Liver (tissue), 8 donors: ENCODE measurements at regions not wholly inside any gene's neighbourhood (a gene's known extent, or its start where the extent isn't known, plus 50 kb on each side); places are given as distances from the start of the nearest gene placed in this dataset.

Experiments used
- DNase-seq: peaks from one replicate; pipeline ENCODE4 v3.0.0-alpha.2; 2017; ENCODE audit warnings: low spot score
- H3K27ac ChIP-seq, 2 donors: one replicate each; pipeline ENCODE4 v1.7.0; 2013; ENCODE audit warnings: inconsistent platforms in 2 of 2, low read length in 2 of 2, control low read depth in 1 of 2, low read depth in 1 of 2, mild to moderate bottlenecking in 1 of 2
- H3K27me3 ChIP-seq, 4 donors: one replicate each; pipeline versions ENCODE4 v1.6.1 to v1.7.0; 2013; ENCODE audit warnings: low read length in 3 of 4, inconsistent platforms in 1 of 4, mild to moderate bottlenecking in 1 of 4, moderate library complexity in 1 of 4; ENCODE audit not compliant: control insufficient read depth in 4 of 4, insufficient read depth in 4 of 4
- H3K36me3 ChIP-seq, 4 donors: one replicate each; pipeline versions ENCODE4 v1.6.1 to v1.7.0; 2013; ENCODE audit warnings: low read length in 3 of 4, mild to moderate bottlenecking in 3 of 4, low read depth in 1 of 4, moderate library complexity in 1 of 4; ENCODE audit not compliant: control insufficient read depth in 4 of 4, insufficient read depth in 3 of 4
- H3K4me1 ChIP-seq, 4 donors: one replicate each; pipeline versions ENCODE4 v1.6.1 to v1.7.0; 2013; ENCODE audit warnings: low read length in 3 of 4, mild to moderate bottlenecking in 3 of 4, moderate library complexity in 1 of 4; ENCODE audit not compliant: control insufficient read depth in 4 of 4, insufficient read depth in 4 of 4
- H3K4me3 ChIP-seq, 3 donors: one replicate each; pipeline versions ENCODE4 v1.6.1 to v1.7.0; 2013; ENCODE audit warnings: low read length in 3 of 3, control low read depth in 1 of 3, low read depth in 1 of 3, mild to moderate bottlenecking in 1 of 3
- H3K9ac ChIP-seq, 2 donors: one replicate each; pipeline ENCODE4 v1.7.0; 2013; ENCODE audit warnings: low read length in 2 of 2, mild to moderate bottlenecking in 2 of 2, moderate library complexity in 2 of 2, control low read depth in 1 of 2, low read depth in 1 of 2
- H3K9me3 ChIP-seq, 4 donors: one replicate each; pipeline versions ENCODE4 v1.6.1 to v1.7.0; 2013; ENCODE audit warnings: low read length in 3 of 4; ENCODE audit not compliant: control insufficient read depth in 4 of 4
- EGR1 ChIP-seq, 2 donors: IDR thresholded peaks; 2 replicates each; pipeline ENCODE4 v1.6.1; 2016 to 2018; ENCODE audit warnings: antibody characterized with exemption in 2 of 2, low read depth in 2 of 2
- FOXA2 ChIP-seq: IDR thresholded peaks from 2 replicates; pipeline ENCODE4 v1.6.1; 2016; ENCODE audit warnings: antibody characterized with exemption
- GABPA ChIP-seq, 2 donors: IDR thresholded peaks in 1 of 2; conservative IDR thresholded peaks in 1 of 2; 2 replicates each; pipeline ENCODE4 v1.6.1; 2016; ENCODE audit warnings: antibody characterized with exemption in 2 of 2, mild to moderate bottlenecking in 1 of 2, moderate library complexity in 1 of 2
- HNF4A ChIP-seq, 2 donors: conservative IDR thresholded peaks; 2 replicates each; pipeline ENCODE4 v1.6.1; 2016; ENCODE audit warnings: antibody characterized with exemption in 2 of 2, mild to moderate bottlenecking in 2 of 2
- HNF4G ChIP-seq: IDR thresholded peaks from 2 replicates; pipeline ENCODE4 v1.6.1; 2016; ENCODE audit warnings: antibody characterized with exemption
- JUND ChIP-seq, 2 donors: IDR thresholded peaks; 2 replicates each; pipeline ENCODE4 v1.6.1; 2016; ENCODE audit warnings: antibody characterized with exemption in 2 of 2
- NR2F2 ChIP-seq: IDR thresholded peaks from 2 replicates; pipeline ENCODE4 v1.6.1; 2016; ENCODE audit warnings: antibody characterized with exemption
- RAD21 ChIP-seq, 2 donors: IDR thresholded peaks; 2 replicates each; pipeline ENCODE4 v1.6.1; 2016; ENCODE audit warnings: antibody characterized with exemption in 2 of 2, mild to moderate bottlenecking in 2 of 2
- RXRA ChIP-seq, 2 donors: IDR thresholded peaks; 2 replicates each; pipeline ENCODE4 v1.6.1; 2017 to 2018; ENCODE audit warnings: antibody characterized with exemption in 2 of 2, mild to moderate bottlenecking in 1 of 2
- SP1 ChIP-seq: IDR thresholded peaks from 2 replicates; pipeline ENCODE4 v1.6.1; 2018; ENCODE audit warnings: antibody characterized with exemption, mild to moderate bottlenecking
- TAF1 ChIP-seq: conservative IDR thresholded peaks from 2 replicates; pipeline ENCODE4 v1.6.1; 2016; ENCODE audit warnings: antibody characterized with exemption, mild to moderate bottlenecking
- YY1 ChIP-seq: IDR thresholded peaks from 2 replicates; pipeline ENCODE4 v1.6.1; 2016; ENCODE audit warnings: antibody characterized with exemption, mild to moderate bottlenecking
- WGBS: extraction: QIAGEN DNeasy Blood & Tissue Kit; methylation state at CpG from one replicate; pipeline ENCODE4 v1.1.7; 2013; 5-methylcytosine and 5-hydroxymethylcytosine counted together
- TF ChIP-seq, protein P1 (sequence below): IDR thresholded peaks from 2 replicates; pipeline ENCODE4 v1.6.1; 2016; ENCODE audit warnings: antibody characterized with exemption, mild to moderate bottlenecking
- TF ChIP-seq, protein P2 (sequence below): IDR thresholded peaks from 2 replicates; pipeline ENCODE4 v1.6.1; 2016; ENCODE audit warnings: antibody characterized with exemption
- TF ChIP-seq, protein P3 (sequence below): fragments of 150-350 bp; IDR thresholded peaks from 2 replicates; pipeline ENCODE4 v1.5.1; 2017; ENCODE audit warnings: improper control_type of control experiment, low read depth, low read length; ENCODE audit not compliant: missing input control
- TF ChIP-seq, protein P4 (sequence below): IDR thresholded peaks from 2 replicates; pipeline ENCODE4 v1.6.1; 2016; ENCODE audit warnings: antibody characterized with exemption
- TF ChIP-seq, protein P5 (sequence below): IDR thresholded peaks from 2 replicates; pipeline ENCODE4 v1.6.1; 2016; ENCODE audit warnings: antibody characterized with exemption
- donor health status: healthy.
- donor health status: healthy.
- donor health status: healthy.
- donor health status: healthy.
- donor health status: healthy.

DNA sequence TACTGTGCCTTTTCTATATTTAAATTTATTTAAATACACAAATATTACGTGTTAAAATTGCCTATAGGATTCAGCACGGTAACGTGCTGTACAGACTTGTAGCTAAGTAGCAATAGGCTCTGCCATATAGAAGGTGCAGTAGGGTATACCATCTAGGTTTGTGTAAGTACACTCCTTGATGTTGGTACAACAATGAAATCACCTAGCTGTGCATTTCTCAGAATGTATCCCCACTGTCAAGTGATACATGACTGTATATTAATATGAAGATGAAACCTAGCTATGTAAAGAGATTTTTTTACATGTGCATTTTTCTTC, 431.2 kb downstream of the KCTD8 start (continued):
- no peak for TF ChIP-seq JUND (IDR thresholded peaks at IDR 0.05)
- TF ChIP-seq RAD21 (IDR thresholded peaks at IDR 0.05) = no peak

DNA sequence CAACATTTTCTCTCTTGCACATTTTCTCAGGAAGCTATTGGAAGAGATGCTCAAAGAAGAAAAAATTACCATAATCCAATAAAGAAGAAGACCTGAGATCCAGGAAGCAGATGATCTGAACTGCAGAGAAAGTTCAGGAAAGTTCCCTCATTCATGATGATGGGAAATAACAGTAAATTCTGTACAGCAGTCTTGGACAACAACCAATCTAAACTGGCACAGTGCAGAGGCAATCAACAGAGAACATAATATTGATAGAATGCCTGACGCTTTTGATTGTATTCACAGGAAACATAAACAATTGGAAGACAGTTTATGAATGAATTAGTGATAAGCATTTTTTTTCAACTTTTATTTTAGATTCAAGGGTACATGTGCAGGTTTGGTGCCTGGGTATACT, 428.9 kb downstream of the KCTD8 start:
- TF ChIP-seq YY1 (no peak), RAD21 (IDR thresholded peaks at IDR 0.05) (no peak), GABPA (IDR thresholded peaks at IDR 0.05 in 1 of 2, conservative IDR thresholded peaks at IDR 0.05 in 1 of 2) (no peak), RXRA (IDR thresholded peaks at IDR 0.05) (no peak), FOXA2 (no peak), HNF4A (conservative IDR thresholded peaks at IDR 0.05) (no peak), SP1 (no peak), HNF4G (no peak), JUND (IDR thresholded peaks at IDR 0.05) (no peak), NR2F2 (no peak), EGR1 (IDR thresholded peaks at IDR 0.05; ENCODE audit: low read depth in 2 of 2) (no peak), TAF1 (no peak)
- TF ChIP-seq, protein P1, sequence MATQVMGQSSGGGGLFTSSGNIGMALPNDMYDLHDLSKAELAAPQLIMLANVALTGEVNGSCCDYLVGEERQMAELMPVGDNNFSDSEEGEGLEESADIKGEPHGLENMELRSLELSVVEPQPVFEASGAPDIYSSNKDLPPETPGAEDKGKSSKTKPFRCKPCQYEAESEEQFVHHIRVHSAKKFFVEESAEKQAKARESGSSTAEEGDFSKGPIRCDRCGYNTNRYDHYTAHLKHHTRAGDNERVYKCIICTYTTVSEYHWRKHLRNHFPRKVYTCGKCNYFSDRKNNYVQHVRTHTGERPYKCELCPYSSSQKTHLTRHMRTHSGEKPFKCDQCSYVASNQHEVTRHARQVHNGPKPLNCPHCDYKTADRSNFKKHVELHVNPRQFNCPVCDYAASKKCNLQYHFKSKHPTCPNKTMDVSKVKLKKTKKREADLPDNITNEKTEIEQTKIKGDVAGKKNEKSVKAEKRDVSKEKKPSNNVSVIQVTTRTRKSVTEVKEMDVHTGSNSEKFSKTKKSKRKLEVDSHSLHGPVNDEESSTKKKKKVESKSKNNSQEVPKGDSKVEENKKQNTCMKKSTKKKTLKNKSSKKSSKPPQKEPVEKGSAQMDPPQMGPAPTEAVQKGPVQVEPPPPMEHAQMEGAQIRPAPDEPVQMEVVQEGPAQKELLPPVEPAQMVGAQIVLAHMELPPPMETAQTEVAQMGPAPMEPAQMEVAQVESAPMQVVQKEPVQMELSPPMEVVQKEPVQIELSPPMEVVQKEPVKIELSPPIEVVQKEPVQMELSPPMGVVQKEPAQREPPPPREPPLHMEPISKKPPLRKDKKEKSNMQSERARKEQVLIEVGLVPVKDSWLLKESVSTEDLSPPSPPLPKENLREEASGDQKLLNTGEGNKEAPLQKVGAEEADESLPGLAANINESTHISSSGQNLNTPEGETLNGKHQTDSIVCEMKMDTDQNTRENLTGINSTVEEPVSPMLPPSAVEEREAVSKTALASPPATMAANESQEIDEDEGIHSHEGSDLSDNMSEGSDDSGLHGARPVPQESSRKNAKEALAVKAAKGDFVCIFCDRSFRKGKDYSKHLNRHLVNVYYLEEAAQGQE = no peak
- TF ChIP-seq, protein P2, sequence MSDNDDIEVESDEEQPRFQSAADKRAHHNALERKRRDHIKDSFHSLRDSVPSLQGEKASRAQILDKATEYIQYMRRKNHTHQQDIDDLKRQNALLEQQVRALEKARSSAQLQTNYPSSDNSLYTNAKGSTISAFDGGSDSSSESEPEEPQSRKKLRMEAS = no peak
- TF ChIP-seq, protein P3, sequence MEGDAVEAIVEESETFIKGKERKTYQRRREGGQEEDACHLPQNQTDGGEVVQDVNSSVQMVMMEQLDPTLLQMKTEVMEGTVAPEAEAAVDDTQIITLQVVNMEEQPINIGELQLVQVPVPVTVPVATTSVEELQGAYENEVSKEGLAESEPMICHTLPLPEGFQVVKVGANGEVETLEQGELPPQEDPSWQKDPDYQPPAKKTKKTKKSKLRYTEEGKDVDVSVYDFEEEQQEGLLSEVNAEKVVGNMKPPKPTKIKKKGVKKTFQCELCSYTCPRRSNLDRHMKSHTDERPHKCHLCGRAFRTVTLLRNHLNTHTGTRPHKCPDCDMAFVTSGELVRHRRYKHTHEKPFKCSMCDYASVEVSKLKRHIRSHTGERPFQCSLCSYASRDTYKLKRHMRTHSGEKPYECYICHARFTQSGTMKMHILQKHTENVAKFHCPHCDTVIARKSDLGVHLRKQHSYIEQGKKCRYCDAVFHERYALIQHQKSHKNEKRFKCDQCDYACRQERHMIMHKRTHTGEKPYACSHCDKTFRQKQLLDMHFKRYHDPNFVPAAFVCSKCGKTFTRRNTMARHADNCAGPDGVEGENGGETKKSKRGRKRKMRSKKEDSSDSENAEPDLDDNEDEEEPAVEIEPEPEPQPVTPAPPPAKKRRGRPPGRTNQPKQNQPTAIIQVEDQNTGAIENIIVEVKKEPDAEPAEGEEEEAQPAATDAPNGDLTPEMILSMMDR = no peak
- TF ChIP-seq, protein P4, sequence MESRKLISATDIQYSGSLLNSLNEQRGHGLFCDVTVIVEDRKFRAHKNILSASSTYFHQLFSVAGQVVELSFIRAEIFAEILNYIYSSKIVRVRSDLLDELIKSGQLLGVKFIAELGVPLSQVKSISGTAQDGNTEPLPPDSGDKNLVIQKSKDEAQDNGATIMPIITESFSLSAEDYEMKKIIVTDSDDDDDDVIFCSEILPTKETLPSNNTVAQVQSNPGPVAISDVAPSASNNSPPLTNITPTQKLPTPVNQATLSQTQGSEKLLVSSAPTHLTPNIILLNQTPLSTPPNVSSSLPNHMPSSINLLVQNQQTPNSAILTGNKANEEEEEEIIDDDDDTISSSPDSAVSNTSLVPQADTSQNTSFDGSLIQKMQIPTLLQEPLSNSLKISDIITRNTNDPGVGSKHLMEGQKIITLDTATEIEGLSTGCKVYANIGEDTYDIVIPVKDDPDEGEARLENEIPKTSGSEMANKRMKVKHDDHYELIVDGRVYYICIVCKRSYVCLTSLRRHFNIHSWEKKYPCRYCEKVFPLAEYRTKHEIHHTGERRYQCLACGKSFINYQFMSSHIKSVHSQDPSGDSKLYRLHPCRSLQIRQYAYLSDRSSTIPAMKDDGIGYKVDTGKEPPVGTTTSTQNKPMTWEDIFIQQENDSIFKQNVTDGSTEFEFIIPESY = no peak
- TF ChIP-seq, protein P5, sequence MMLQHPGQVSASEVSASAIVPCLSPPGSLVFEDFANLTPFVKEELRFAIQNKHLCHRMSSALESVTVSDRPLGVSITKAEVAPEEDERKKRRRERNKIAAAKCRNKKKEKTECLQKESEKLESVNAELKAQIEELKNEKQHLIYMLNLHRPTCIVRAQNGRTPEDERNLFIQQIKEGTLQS = no peak

More for the DNA sequence above, 428.9 kb downstream of the KCTD8 start:
- no peak overlapping the region for H3K27ac ChIP-seq
- DNase-seq = no peak
- 36% methylated on average over 1 of the region's 1 CpG for WGBS
- H3K9ac ChIP-seq = no peak overlapping the region
- no peaks in the 10 kb centered on the region for H3K9me3 ChIP-seq
- no peaks in the 10 kb centered on the region for H3K27me3 ChIP-seq
- H3K4me3 ChIP-seq = no peak overlapping the region
- no peaks in the 10 kb centered on the region for H3K4me1 ChIP-seq
- H3K36me3 ChIP-seq = no peaks in the 10 kb centered on the region
